NCI-H187 treated with DMSO at 0.1 percent for 48 hours (cell line): ENCODE measurements at regions not wholly inside any gene's neighbourhood (a gene's known extent, or its start where the extent isn't known, plus 50 kb on each side); places are given as distances from the start of the nearest gene placed in this dataset.

Experiments used
- DNase-seq: peaks from one replicate; lab custom pipeline; 2025; lab: John Stamatoyannopoulos, UW

DNA sequence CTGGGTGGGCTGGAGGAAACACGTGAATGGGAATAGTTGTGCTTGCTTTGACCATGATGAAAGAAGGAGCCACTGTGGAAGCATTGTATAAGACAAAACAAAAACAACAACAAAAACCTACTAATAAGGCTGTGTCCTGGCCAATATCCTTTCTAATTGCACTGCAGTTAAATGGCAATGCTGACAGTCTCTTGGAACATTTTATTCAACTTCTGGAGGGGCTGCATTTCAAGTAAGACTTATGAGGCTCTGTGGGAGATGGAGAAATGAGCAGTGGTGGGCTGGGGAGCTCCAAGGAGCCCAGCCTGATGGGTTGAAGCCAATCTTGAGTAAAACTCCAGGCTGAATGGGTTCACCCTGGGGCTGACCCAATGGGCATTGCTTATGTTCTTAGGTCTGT is 99.8 kb upstream of the ROPN1 start:
- no peak for DNase-seq

GRCh38 chr3:124092811-124093210 is 100.9 kb upstream of the ROPN1 start:
- DNase-seq, result no peak

DNA sequence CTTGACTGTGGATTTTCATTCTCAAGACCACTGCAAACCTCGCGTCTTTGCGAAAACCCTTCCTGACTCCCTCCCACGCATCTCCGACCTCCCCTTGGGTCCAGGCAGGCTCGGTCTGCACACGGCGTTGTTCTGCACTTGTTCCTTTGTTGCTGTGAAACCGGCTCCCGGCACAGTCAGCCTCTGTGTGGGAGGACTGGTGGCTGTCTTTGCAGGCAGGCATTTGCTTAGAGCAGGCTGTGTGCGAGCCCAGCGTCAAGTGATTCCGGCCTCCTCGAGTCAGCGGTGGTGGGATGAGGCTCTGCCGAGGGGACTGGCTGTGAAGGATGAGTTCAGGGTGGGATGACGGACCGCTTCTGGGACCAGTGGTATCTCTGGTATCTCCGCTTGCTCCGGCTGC is 102.6 kb upstream of the ROPN1 start:
- DNase-seq, result no peak

GRCh38 chr3:124097362-124098131 is 105.6 kb upstream of the ROPN1 start:
- no peak for DNase-seq

DNA sequence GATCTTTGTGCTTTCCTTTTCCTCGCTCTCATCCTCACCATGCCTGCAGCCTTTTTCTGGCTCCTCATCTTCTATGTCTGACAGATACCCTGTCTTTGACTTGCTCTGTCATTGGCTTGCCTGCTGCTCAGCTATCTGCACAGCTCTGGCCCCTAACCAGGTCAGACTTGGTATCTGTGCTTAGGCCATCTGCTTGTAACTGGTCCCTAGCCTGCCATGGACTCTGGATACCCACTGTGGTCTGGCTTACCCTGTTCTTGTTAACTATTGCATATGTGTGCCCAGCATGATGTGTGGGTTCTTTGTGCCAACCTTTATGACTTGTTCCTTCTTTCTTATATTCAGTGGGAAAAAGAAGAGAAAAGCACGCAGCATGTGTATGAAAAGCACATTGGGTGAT is 109.7 kb upstream of the ROPN1 start:
- DNase-seq, result no peak

DNA sequence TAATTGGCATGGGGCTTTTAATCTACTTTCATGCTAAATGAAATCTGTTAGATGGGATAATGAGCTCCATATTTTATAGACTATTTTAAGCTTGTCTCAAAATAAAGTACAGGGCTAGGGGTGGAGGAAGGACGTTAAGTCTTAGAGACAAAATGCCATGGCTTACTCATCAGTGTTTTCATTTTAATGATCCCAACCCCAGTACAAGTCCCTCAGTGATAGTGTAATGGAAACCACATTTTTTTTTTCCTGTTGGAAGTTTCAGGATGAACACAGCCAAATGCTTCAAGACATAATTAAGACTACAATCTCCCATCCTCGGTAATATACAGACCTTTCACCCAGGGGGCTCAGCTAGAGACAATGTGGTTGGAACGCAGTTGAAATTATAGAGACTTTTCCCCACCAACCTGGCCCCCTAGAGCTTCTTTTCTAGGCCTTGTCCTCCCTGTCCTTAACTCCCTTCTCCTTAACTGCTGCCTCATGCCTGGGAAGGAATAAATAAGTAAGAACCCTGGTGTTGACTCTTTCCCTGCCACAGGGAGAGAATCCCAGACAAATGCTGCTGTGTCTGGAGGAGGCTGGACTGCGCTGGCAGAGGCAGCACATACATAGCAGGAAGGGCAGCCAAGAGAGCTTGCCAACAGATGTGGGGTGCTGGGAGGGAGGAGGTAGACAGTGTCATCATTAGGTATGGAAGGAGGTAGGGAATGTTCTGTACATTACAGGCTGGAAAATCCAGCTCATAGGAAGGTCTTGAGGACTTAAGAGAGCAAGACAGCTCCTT is 115.4 kb upstream of the ROPN1 start:
- no peak for DNase-seq

- no peak for DNase-seq
Measured at GRCh38 chr3:124108446-124108845, 116.5 kb upstream of the ROPN1 start.

GRCh38 chr3:124113485-124113884 is 121.6 kb upstream of the ROPN1 start:
- DNase-seq, result no peak

- DNase-seq, result no peak
Measured at GRCh38 chr3:124115279-124115678, 123.4 kb upstream of the ROPN1 start.

- no peak for DNase-seq
Measured at GRCh38 chr3:124115956-124116355, 124.0 kb upstream of the ROPN1 start.

- DNase-seq, result no peak
Measured at GRCh38 chr3:124116906-124117305, 125.0 kb upstream of the ROPN1 start.

- DNase-seq, result no peak
Measured at GRCh38 chr3:124117486-124117885, 125.6 kb upstream of the ROPN1 start.

- no peak for DNase-seq
Measured at GRCh38 chr3:124118397-124118796, 126.5 kb upstream of the ROPN1 start.

- DNase-seq, result no peak
Measured at GRCh38 chr3:124119056-124119716, 127.3 kb upstream of the ROPN1 start.

DNA sequence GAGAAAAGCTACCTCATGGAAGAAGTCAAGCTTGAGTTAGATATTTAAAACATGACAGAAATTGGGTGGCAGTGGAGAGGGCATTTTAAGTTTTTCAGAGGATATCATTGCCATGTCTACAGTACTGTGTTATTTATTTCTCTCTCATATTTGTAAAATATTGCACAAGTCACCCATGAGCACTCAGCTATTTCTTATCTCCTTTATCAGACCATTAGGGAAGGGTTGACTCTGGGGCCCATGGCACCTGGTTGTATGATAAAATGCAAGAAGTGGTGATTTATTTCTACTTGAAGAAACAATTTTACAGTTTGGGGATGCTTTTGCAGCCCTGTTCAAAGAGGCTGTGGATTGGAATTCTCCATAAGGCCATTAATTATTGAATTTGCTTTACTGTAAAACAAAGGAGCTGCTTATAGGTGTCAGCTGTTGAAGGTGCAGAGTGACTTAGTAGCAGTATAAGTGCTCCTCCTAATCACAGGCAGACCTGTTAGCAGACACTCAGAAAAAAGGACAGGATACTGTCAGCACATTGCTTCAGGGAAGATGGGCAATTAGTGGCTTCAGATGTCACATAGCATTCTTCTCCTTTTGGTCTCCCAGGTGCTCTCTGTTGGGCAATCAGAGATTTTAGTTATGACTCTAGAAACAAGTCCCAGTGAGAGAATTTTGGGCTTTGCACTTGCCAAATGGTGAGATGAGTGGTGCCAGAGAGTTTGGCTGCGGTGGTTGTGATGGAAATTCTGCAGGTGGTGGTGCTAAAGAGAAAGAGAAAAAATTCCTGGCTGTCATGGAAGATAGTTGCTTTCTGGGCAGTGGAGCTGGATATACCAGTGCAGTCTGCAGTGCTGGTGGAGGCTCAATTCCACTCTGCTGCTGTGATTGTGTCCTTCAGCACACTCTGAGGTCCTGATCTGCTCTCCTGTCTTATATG is 129.7 kb upstream of the ROPN1 start:
- no peak for DNase-seq

DNA sequence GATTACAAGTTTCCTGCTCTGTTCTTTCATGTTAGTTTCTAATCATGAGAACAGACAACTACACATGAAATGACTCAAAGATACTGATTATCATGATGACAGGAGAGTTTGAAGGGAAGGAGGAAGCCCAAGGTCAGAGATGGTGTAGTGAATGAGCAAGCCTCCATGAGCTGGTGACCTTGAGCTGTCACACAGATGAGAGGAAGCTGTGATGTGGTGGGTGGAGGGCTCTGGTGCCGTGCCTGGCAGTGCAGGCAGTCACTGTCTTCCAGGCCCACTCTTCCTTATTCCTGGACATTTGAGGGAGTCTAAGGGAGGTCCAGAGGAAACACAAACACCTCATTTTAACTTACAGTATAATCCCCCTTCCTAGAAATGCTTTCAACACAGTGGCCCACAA is 133.4 kb upstream of the ROPN1 start:
- DNase-seq, result no peak

GRCh38 chr3:124126436-124127023 is 134.6 kb upstream of the ROPN1 start:
- DNase-seq, result no peak

DNA sequence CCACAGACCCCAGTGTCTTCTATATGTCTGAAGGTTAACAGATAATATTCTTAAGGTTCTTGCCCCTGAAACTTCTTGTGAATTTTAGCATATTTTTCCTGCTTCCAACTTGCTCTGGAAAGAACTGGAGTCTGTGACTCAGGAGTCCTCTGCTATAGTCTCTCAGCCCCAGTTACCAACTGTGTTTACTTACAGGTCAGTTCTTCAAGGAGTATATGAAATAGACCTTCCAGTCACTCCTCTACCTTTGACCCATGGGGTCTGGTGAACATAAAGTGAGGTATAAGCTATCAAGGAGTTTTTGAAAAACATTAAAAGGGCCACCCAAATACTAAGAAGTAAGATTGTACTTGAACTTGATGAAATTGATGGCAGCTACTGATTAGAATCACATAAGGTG is 139.2 kb upstream of the ROPN1 start:
- no peak for DNase-seq

DNA sequence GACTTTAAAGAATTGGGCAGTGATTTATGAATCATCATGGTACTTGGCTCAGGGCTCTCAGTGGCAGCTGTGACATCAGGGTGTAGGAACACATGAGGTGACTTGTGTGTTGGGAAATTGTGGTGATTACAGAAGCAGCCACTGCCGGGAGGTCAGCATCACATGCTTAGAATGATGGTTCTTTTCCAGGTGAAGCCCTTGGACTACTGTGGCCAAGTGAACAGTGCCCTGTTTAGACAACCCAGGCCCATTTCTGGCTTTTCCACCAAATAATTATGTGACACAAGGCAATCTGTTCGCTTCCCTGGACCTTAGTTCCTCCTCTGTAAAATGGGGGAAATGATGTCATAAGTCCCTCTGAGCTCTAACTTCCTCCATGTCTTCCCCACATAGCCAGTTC is 139.7 kb upstream of the ROPN1 start:
- no peak for DNase-seq

GRCh38 chr3:124132813-124133212 is 140.9 kb upstream of the ROPN1 start:
- DNase-seq, result no peak

- no peak for DNase-seq
Measured at GRCh38 chr3:124133366-124133940, 141.5 kb upstream of the ROPN1 start.
